ENCODE measurements at regions not wholly inside any gene's neighbourhood (a gene's known extent, or its start where the extent isn't known, plus 50 kb on each side); places are given as distances from the start of the nearest gene placed in this dataset.

GRCh38 chr2:215681799-215682596 is 246.1 kb upstream of the FN1 start:
- Histone ChIP-seq H3K79me2 (ENCODE audit: insufficient read depth, low read length) (no peaks in the 10 kb centered on the region), H3K36me3 (replicated peaks in 1 of 2; ENCODE audit: control insufficient read depth in 1 of 2, insufficient read depth in 2 of 2, low read length in 2 of 2) (no peaks in the 10 kb centered on the region), H3K9ac (ENCODE audit: insufficient read depth, low read depth, low read length) (peak overlapping the region; percentile 58), H3K4me2 (ENCODE audit: low read depth, low read length) (peak overlapping the region; percentile 8; the same call in 1 of the 2 replicates), H3K9me3 (ENCODE audit: low read length) (peaks cover 23% of the 10 kb centered on the region), H2AFZ (ENCODE audit: low read length) (no peak overlapping the region), H3K4me3 (replicated peaks in 1 of 3; ENCODE audit: insufficient read depth in 1 of 3, low read depth in 2 of 3, low read length in 3 of 3) (no peak overlapping the region), H3K4me1 (ENCODE audit: insufficient read depth, low read length) (peaks cover 97% of the 10 kb centered on the region), H4K20me1 (ENCODE audit: insufficient read depth, low read length) (no peaks in the 10 kb centered on the region), H3K27ac (ENCODE audit: extremely low read length, insufficient read depth, low read length) (peak overlapping the region; percentile 89), H3K27me3 (ENCODE audit: control insufficient read depth in 1 of 2, insufficient read depth in 2 of 2, low read length in 2 of 2) (no peaks in the 10 kb centered on the region)
- FAIRE-seq (no peak), DNase-seq (ENCODE audit: low spot score) (no peak), ATAC-seq (no peak)
- in situ Hi-C loops (cut with HindIII; ENCODE audit: extremely low pct_ligation_motif_present, low pct_unique_long_range_greater_than_20kb) (loop anchor here (5.0 kb wide), 2 partner anchors 65 to 105 kb away; no protein-coding TSS in a partner anchor), intact Hi-C loops (cut with micrococcal nuclease; ENCODE audit: unreplicated experiment) (loop anchor here (1.0 kb wide), 7 partner anchors 11 to 245 kb away; no protein-coding TSS in a partner anchor)
- ChIA-PET CTCF (ENCODE audit: low intra/inter-chr PET ratio, low total read pairs) (no interaction called here), POLR2A (interaction anchor here (0.6 to 4.6 kb wide), 15 partner anchors 11 to 262 kb away, joined by 3 to 62 read pairs (median 4); no protein-coding TSS in a partner anchor)
- BruUV-seq (replicated peaks): TSS peak; percentile 87
- WGBS (ENCODE audit: low lambda C conversion rate): 90% methylated on average over 4 of the region's 4 CpGs
- TF ChIP-seq ZNF510 (CRISPR knock-in tag; IDR thresholded peaks at IDR 0.05; ENCODE audit: low read depth): 0 out of 2 replicates have a peak, but pooled peaks have one; percentile 9
- TF ChIP-seq DNMT3B (CRISPR knock-in tag; conservative IDR thresholded peaks at IDR 0.05): 0 out of 2 replicates have a peak, but pooled peaks have one; percentile 14
- TF ChIP-seq HMG20A (CRISPR knock-in tag; IDR thresholded peaks at IDR 0.05; ENCODE audit: borderline replicate concordance): no peak
- TF ChIP-seq NFATC3 (CRISPR knock-in tag; IDR thresholded peaks at IDR 0.05): 0 out of 2 replicates have a peak, but pooled peaks have one; percentile 36
- TF ChIP-seq ZSCAN29 (CRISPR knock-in tag; conservative IDR thresholded peaks at IDR 0.05): 0 out of 2 replicates have a peak, but pooled peaks have one; percentile 7
- TF ChIP-seq CEBPG (CRISPR knock-in tag; IDR thresholded peaks at IDR 0.05): no peak
- TF ChIP-seq, protein P1, sequence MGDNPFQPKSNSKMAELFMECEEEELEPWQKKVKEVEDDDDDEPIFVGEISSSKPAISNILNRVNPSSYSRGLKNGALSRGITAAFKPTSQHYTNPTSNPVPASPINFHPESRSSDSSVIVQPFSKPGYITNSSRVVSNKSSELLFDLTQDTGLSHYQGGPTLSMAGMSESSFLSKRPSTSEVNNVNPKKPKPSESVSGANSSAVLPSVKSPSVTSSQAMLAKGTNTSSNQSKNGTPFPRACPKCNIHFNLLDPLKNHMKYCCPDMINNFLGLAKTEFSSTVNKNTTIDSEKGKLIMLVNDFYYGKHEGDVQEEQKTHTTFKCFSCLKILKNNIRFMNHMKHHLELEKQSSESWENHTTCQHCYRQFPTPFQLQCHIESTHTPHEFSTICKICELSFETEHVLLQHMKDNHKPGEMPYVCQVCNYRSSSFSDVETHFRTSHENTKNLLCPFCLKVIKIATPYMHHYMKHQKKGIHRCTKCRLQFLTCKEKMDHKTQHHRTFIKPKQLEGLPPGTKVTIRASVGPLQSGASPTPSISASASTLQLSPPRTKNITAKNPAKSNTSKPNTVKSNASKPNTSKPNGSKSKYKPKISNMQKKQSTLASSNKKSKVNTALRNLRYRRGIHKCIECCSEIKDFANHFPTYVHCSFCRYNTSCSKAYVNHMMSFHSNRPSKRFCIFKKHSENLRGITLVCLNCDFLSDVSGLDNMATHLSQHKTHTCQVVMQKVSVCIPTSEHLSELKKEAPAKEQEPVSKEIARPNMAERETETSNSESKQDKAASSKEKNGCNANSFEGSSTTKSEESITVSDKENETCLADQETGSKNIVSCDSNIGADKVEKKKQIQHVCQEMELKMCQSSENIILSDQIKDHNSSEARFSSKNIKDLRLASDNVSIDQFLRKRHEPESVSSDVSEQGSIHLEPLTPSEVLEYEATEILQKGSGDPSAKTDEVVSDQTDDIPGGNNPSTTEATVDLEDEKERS (CRISPR knock-in tag; IDR thresholded peaks at IDR 0.05): 0 out of 2 replicates have a peak, but pooled peaks have one; percentile 71
- 0 out of 2 replicates have a peak, but pooled peaks have one; percentile 13 for TF ChIP-seq ZNF580 (CRISPR knock-in tag; IDR thresholded peaks at IDR 0.05; ENCODE audit: borderline replicate concordance, low read depth)
- TF ChIP-seq NCOA5 (CRISPR knock-in tag; IDR thresholded peaks at IDR 0.05): no peak
- TF ChIP-seq SMYD3 (CRISPR knock-in tag; IDR thresholded peaks at IDR 0.05): 0 out of 2 replicates have a peak, but pooled peaks have one; percentile 68
- TF ChIP-seq, protein P2, sequence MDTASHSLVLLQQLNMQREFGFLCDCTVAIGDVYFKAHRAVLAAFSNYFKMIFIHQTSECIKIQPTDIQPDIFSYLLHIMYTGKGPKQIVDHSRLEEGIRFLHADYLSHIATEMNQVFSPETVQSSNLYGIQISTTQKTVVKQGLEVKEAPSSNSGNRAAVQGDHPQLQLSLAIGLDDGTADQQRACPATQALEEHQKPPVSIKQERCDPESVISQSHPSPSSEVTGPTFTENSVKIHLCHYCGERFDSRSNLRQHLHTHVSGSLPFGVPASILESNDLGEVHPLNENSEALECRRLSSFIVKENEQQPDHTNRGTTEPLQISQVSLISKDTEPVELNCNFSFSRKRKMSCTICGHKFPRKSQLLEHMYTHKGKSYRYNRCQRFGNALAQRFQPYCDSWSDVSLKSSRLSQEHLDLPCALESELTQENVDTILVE (CRISPR knock-in tag; IDR thresholded peaks at IDR 0.05): 0 out of 2 replicates have a peak, but pooled peaks have one; percentile 15
- no peak for TF ChIP-seq MLX (CRISPR knock-in tag; IDR thresholded peaks at IDR 0.05)
- peak; percentile 32; the same call in 1 of the 2 replicates for TF ChIP-seq ZNF274 (CRISPR knock-in tag; IDR thresholded peaks at IDR 0.05)
- TF ChIP-seq MBNL3 (CRISPR knock-in tag; conservative IDR thresholded peaks at IDR 0.05): 0 out of 2 replicates have a peak, but pooled peaks have one; percentile 16
- peak; percentile 25; the same call in 1 of the 2 replicates for TF ChIP-seq BRD4 (CRISPR knock-in tag; IDR thresholded peaks at IDR 0.05)
- TF ChIP-seq GLI4 (CRISPR knock-in tag; IDR thresholded peaks at IDR 0.05; ENCODE audit: borderline replicate concordance): peak; percentile 62; the same call in 1 of the 2 replicates
- 0 out of 2 replicates have a peak, but pooled peaks have one; percentile 11 for TF ChIP-seq GATAD1 (CRISPR knock-in tag; IDR thresholded peaks at IDR 0.05)
- TF ChIP-seq XRCC5 (optimal IDR thresholded peaks at IDR 0.05; ENCODE audit: low read length): peak; percentile 6
- no peak for TF ChIP-seq NR2F2 (IDR thresholded peaks at IDR 0.05; ENCODE audit: borderline replicate concordance, low read depth)
- 0 out of 2 replicates have a peak, but pooled peaks have one; percentile 60 for TF ChIP-seq XBP1 (CRISPR knock-in tag; IDR thresholded peaks at IDR 0.05)

Data from HepG2 (cell line).